LNCAP (cell line): ENCODE measurements at regions not wholly inside any gene's neighbourhood (a gene's known extent, or its start where the extent isn't known, plus 50 kb on each side); places are given as distances from the start of the nearest gene placed in this dataset.

Source experiments
- CTCF ChIP-seq: fragments of 450-650 bp; IDR thresholded peaks from 2 replicates; pipeline ENCODE4 v1.5.1; 2017; ENCODE audit warnings: mild to moderate bottlenecking

DNA sequence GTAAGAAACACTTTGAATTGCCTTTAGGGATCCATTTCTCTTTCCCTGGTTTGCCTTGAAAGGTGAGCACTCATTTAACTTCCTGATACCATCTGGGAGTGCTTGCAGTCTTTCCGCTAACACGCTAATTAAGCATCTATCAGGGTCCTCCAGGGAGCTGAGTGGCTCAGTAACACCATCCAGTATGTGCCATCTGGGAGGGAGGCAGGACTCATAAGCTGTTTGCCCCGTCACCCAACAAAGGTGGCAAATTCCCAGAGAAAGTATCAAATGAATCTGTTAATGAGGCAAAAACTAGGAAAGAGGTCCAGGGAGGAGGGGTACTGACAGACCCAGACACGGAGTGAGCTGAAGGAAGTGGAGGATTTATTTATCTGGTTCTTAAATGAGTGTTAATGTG lies 430.9 kb downstream of the HLX start:
- TF ChIP-seq CTCF: no peak

DNA sequence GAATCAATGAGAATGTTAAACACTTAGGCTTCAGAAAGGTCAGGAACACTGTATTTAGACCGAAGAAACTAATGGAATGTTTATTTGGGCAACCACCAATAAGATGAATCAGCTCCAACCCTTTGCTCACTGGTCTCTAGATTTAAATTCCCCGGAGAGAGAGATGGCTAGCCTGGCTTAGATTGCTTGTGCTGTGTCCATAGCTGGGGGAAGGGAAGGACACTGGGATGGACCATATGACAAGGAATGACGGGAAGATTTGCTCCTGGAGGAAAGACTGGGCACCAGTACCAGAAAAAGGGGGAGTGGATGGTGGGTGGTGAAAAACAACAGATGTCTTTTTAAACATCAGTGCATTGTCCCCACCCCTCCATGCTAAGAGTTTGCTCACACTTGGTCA lies 426.6 kb downstream of the DUSP10 start:
- no peak for TF ChIP-seq CTCF

- no peak for TF ChIP-seq CTCF
Measured at GRCh38 chr1:221316491-221317056, 425.3 kb downstream of the DUSP10 start.

DNA sequence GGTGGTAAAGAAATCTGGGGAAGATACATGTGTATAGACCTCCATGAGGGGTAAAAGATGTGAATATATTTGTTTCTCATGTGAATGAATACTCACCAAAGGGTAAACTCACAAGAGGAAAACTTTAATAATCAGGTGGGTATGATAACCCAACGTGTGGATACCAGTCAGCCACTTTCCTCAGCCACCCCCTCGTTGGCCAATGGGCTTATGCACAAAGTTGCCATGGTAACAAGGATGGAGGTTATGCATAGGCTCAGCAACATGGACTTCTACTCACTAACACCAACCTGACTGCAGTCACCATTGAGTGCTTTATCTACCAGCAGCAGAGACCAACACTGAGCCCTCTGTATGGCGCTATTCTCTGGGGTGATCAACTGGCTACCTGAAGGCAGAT lies 424.4 kb downstream of the DUSP10 start:
- TF ChIP-seq CTCF: no peak

DNA sequence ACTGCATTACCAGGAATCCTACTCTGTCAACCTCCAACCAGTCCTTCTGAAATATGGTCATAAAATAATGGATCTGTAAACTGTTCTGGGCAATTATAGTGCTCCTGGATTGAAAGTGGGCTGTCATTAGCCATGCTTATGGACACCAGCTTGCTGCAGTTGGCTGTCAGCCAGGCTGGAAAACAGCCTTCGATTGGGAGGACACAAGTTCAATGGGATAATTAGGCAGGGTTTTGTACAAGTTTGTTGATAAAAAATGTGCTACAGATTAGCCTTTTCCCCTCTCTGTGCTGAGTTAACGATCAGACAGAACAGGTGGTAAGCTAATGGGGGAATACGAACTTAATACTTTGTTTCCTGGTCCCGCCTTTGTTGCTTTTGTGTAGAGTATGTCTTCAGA lies 413.9 kb downstream of the DUSP10 start:
- no peak for TF ChIP-seq CTCF

- TF ChIP-seq CTCF: no peak
Measured at GRCh38 chr1:221328371-221328770, 413.5 kb downstream of the DUSP10 start.

- no peak for TF ChIP-seq CTCF
Measured at GRCh38 chr1:221331273-221332183, 410.4 kb downstream of the DUSP10 start.
